ENCODE measurements at regions not wholly inside any gene's neighbourhood (a gene's known extent, or its start where the extent isn't known, plus 50 kb on each side); places are given as distances from the start of the nearest gene placed in this dataset.
"Not testable (repeated sequence)": the region's sequence is repeated elsewhere in the genome, so short reads cannot be mapped to it uniquely, and the experiment has no call there.

DNA sequence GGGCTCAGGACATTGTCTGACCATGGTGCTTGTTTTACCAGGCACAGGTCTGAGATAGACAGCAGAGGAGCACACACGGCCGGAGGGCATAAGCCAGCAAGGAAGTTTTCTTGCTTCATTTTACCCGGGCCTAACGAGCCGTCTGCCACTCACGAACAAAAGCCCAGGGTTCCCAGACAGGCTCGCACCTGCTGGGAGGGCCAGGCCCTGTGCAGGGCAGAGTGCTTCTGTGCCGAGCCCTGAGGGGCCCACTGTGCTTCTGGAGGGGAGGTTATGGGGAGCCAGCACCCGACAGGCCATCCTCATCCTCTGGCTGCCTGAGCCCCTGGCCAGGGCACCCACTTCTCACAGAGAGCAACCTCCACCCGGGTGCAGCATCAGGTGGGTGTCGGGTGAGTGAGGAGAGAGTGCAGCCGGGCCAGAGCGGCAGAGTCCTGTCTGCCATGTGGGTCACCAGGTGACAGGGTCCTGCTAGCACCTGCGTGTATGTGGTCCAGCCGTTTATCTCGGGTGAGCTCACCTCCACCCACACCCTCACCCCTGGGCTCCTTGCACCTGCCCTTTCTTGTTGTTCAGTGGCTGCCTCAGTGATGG is 297.9 kb downstream of the NDUFA10 start:
- no peak for DNase-seq (ENCODE audit: low spot score)

DNA sequence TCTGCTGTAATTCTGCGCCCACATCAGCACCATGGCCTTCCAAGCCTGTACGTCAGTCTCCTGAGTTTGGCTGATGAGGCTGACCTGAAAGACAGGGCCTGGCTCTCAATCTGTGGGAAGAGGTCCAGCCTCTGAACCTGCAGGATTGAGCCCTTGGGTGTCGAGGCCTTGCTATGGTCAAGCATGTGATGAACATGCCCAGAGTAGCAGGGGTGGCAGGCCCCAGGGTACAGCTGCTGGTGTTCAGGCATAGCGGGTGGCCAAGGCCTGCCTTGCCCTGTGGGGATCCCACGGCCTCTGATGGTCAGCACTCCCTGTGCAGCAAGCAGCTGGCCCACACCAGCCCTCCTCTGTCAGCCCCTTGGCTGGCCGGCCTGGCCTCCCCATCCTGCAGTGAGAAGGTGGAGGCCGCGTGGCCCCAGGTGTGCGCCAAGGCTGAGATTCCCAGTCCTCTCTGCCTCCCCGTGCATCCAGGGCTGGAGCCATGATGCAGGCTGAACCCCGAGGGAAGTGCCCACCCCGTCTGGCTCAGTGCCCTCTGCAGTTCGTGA is 298.4 kb downstream of the NDUFA10 start:
- no peak for DNase-seq (ENCODE audit: low spot score)

DNA sequence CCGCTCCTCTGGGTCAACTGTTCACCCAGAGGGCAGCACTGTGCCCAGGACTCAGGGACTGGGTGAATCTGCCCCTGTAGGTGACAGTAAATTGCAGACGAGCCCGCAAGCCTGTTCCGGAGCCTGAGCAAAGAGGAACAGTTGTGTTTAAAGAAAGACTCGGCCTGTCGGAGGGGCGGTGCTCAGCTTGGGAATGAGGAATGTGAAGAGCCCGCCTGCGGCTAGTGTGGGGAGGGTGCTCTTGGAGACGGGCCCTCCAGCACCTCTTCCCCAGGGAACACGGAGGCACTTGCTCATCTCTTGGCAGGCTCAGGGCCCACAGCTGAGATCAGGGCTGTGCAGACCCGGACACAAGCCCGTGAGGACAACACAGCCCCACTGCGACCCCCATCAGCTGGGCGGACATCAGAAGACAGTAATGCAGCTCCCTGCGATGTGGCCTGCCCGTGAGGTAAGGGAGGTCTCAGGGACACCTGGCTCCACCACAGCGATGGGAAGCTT is 299.0 kb downstream of the NDUFA10 start:
- no peak for DNase-seq (ENCODE audit: low spot score)

DNA sequence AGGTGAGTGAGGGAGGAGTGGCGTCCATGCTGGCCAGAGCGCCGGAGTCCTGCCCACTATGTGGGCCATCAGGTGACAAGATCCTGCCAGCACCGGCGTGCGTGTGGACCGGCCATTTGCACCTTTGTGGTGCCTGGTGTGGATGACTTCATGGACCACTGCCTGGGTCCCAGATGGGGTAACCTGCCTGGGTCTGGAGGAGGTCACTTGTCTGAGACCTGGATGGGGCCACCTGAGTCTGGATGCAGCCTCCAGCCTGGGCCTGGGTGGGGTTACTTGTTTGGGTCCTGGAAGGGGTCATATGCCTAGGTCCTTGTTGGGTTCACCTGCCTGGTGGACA is 299.6 kb downstream of the NDUFA10 start:
- no peak for DNase-seq (ENCODE audit: low spot score)

DNA sequence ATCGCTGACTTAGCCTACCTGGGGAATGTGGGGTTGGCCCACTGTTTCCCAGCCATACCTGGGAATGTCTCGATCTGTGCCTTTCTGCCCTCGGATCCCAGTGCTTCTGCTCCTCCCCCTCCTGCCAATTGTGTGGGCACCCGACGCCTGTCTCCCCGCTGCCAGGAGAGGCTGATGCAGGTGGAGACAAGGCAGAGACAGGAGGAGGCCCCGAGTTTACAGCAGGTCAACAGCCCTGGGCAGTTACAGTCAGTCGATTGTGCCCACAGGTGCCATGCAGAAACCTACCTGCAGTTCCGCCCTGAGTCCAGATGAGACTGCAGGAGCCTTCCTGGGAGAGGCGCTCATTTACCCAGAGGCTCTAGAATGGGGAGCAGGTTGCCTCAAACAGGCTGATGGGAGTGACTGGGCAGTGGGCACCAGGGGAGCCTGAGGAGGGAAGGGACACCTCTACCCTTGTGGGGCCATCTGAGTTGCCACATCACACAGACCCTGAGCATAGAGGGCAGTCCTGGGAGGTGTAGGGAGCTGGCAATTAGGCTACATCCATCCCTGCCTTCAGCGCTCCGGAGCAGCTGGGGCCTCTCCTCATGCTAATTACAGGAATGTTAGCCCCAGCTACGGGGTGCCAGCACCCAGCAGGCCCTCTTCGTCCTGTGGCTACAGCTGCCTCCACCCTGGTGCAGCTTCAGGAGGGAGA is 300.1 kb downstream of the NDUFA10 start:
- DNase-seq (ENCODE audit: low spot score): no peak

DNA sequence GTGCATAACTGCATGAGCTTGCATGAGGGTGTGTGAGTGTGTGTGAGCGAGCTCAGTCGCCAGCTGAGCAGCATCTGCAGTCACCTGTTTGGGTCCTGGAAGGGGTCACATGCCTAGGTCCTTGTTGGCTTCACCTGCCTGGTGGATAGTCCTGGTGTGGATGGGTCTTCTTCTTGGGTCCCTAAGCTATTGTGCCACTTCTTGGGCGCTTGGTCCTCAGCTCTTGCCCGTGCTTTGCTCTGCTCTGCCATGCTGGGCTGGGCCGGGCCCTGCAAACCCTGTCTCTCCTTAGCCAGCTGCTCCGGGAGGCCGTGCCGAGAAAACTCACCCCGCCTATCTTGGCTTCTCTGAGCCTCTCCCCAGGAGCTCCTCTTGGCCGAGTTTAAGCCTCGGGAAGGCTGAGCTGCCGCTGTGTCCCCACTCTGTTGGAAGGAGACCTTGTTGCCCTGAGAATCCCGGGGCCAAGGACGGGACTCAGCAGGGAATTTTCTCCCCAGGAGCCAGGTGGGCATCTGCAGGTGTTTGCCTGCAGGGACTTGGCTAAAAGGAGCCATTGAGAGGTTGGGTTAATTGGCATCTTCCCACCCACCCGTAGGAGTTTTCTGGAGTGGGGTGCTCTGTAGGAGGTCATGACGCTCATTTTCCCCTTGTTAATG is 300.8 kb downstream of the NDUFA10 start:
- no peak for DNase-seq (ENCODE audit: low spot score)

DNA sequence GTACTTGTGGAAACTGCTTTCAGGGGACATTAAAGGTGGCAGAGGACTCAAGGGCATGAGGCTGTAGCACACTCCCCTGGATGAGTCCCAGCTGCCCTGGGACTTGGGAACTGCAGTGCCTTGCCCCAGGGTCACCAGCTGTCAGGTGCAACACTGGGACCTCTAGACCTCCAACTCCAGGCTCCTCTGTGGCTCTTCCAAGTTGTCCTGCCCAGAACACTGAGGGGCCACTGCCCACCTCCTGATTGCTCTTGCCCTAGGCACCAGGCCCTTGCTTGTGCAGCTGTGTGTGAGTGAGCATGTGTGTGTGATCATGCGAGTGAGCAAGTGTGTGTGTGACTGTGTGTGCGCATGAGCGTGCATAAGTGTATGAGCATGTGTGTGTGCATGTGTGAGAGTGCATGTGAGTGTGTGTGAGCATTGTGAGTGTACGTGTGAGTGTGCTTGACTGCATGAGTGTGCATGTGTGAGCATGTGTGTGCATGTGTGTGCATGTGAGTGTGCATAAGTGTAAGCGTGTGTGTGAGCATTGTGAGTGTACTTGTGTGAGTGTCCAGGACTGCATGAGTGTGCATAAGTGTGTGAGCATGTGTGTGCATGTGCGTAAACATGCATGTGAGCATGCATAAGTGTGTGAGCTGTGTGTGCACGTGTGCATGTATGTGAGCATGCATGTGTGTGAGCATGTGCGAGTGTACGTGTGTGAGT is 301.5 kb downstream of the NDUFA10 start:
- DNase-seq (ENCODE audit: low spot score): no peak

DNA sequence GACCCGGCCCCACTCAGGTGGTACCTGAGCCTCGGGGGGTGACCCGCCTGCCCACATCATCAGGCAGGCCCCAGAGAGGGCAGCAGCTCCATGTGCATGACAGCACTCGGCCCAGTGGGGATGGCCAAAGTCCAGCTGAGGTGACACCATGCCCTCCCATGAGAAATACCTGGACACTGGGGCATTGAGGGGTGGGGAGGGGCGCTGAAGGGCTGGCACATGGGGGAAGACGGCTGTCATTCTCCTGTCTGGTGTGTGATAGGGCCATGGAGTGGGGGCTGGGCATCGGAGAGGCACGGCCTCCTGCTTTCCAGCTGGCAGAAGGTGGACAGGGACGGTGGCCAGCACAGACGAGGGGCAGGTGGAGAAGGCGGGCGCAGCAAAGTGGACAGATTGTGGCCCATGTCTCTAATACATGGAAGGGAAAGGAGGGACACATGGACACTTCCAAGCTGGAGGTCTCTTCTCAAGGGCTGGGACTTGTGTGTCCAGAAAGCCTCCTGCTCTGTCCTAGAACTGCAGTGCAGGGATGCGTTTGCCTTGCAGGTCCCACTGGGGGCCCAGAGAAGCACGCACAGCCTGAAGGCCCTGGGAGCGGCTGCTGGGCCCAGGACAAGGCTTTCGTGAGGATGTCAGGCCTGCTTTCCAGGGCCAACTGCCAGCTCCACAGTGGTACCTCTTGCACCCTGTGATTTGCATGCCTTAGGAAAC is 302.2 kb downstream of the NDUFA10 start:
- no peak for DNase-seq (ENCODE audit: low spot score)

DNA sequence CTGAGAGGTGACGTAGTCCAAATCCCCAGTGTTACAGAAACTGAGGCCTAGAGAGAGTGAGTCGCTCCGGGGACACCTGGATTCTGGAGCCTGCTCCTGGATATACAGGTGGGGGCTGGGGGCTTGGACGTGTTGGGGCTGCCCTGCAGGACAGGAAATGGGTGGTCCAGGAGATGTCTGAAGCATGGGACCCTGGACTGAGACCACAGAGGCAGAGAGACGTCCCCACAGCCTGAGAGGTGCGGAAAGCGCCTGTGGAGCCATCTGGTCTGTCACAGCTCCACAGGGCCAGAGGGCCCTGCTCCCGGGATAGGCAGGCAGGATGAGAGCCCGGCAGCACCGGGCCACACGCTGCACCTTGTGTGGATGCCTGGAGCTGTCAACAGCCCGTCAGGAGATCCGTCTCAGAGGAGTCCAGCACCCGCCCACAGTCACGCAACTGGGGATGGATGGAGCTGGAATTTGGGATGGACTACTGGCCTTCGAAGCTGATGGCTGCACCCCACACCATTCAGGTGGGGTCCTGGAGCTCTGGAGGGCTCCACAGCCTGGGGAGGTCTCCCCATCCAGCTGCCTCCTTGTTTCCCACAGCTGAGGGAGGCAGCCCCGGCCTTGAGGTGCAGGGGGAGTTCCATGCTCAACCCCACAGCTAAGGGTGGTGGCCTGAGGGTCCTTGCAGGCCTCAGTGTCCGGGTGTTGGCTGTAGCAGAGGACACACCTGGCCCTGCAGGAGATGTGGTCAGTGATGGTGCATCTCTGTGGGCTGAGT is 303.0 kb downstream of the NDUFA10 start:
- DNase-seq (ENCODE audit: low spot score): no peak

DNA sequence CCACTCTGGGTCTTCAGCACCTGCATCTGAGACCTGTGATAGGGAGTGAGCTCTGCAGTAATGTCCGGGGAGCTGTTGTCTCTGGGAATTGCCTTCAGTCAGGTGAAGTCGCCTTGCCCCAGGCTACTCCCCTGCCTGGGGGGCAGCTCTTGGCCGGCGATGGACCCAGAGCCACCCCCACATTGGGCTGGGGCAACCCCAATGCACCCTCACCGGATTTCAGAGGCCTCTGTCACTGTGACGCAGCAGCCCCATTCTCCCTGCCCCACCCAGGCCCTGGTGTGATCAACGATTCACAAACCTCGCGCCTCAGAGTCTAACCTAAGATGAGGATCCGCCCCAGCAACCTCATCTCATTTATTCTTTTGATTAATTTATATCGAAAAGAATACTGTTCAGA is 303.6 kb downstream of the NDUFA10 start:
- no peak for DNase-seq (ENCODE audit: low spot score)

DNA sequence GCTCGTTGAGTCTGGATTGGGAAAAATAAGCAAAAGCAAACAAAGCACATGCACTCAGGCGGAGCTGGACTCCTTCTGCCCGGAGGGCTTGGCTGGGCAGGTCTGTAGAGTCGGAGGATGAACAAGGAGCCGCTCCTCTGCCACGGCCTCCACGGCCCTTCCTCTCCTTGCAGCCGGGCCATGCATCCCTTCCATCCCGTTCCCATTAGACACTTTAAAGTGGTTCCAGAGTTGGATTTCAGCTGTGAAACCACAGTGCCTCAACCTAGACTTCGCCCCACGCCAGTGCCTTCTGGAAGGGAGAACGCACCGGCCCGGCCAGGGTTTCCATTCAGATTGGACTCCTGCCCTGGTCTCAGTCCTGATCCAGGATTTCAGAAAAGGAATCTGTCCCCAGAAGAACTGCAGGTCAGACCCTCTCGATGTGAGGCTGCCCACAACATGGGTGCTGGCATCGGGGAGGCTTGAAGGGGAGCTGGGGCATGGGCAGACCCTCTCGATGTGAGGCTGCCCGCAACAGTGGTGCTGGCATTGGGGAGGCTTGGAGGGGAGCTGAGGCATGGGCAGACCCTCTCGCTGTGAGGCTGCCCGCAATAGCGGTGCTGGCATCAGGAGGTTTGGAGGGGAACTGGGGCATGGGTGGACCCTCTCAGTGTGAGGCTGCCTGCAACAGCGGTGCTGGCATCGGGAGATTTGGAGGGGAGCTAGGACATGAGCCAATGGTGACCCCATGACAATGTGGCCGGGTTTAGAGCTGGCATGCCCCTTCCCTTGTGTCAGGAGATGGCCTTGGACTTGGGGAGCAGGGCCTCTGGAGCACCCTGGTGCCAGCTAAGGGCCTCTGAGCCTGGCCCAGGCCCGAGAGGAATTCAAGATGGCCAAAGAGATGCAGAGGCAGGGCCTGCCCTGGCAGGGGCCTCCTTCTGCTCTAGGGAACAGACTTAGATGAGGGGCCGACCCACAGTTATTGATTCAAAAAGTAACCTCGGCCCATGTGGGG is 304.5 kb downstream of the NDUFA10 start:
- no peak for DNase-seq (ENCODE audit: low spot score)

DNA sequence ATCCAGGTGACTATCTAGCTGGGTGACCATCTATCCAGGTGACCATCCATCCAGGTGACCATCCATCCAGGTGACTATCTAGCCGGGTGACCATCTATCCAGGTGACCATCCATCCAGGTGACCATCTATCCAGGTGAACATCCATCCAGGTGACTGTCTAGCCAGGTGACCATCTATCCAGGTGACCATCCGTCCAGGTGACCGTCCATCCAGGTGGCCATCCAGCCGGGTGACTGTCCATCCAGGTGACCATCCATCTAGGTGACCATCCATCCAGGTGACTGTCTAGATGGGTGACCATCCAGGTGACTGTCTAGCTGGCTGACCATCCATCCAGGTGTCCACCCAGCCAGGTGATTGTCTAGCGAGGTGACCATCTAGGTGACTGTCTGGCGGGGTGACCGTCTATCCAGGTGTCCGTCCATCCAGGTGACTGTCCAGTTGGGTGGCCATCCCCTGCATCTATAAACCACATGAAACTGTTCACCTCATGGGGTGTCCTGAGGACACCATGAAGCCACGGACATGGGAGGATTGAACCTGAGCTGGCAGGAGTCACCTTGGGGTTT is 305.3 kb downstream of the NDUFA10 start:
- DNase-seq (ENCODE audit: low spot score): no peak

DNA sequence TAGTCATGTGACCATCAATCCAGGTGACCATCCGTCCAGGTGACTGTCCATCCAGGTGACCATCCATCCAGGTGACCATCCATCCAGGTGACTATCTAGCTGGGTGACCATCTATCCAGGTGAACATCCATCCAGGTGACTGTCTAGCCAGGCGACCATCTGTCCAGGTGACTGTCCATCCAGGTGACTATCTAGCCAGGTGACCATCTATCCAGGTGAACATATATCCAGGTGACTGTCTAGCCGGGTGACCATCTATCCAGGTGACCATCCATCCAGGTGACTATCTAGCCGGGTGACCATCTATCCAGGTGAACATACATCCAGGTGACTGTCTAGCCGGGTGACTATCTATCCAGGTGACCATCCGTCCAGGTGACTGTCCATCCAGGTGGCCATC is 306.2 kb downstream of the NDUFA10 start:
- DNase-seq (ENCODE audit: low spot score): not testable (repeated sequence)

DNA sequence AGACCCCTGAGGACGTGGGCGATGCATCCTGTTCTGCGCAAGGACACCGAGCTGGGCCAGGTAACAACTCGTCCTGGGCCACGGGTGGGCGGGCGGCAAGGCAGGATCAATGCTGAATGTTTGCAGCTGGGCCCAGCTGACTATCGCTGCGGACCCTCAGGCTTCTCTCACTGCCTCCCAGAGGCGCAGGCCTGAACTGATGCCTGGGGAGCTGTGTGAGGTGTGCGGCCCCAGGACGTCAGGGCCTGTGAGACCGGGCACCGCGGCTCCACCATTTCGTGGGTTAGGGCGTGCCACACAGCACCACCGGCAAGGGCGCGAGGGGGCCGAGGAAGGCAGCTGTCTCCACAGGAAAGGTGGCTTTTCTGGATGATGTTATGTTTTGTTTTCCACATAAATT is 307.4 kb downstream of the NDUFA10 start:
- DNase-seq (ENCODE audit: low spot score): no peak

DNA sequence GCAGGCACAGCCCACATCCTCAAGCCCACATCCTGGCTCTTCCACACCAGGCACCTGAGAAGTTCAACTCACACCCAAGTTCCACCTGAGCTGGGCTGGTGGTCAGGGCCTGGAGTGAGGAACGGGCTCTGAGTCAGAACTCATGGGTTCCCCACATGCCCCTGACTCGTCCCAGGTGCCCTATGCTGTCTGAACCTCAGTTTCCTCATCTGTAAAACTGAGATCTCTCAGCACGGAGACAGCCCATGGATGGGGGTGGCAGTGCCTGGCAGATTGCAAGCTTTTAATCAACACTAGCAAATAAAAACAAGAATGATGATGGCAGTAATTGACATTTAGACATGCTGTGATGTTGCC is 307.8 kb downstream of the NDUFA10 start:
- no peak for DNase-seq (ENCODE audit: low spot score)

DNA sequence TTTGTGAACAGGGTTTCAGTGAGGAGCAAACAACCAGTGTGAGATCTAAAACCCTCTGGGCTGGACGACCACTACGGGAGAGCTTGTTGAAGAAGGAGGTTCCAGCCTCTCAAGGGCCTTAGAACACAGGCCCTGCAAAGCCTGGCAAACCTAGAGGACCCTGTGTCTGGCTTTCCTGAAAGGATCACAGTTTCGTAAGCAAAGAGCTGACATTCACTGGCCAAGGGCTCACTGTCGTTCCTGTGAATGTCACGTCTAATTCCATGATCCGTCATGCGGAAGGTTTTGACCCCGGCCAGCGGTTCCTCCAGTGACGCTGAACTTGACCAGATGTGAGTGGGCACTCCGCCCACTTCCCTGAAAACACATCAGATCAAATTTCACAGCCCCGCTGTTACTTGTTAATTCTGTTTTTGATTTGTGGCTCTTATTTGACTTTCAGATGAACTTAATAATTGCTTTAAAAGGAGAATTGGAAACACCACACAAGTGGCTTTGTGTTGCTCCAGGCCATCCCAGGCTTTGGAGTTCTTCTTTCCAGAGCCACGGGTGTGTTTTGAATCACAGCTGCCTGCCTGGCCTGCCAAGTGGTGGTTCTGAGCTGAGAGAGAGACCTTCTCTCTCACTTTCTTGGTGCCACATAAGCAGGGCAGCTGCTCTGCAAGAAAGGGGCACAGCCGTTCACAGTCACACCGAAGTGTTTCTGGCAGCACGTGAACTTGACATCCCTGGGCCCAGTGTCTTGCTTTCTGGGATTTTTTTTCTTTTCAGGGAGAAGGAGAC is 308.4 kb downstream of the NDUFA10 start:
- DNase-seq (ENCODE audit: low spot score): no peak

DNA sequence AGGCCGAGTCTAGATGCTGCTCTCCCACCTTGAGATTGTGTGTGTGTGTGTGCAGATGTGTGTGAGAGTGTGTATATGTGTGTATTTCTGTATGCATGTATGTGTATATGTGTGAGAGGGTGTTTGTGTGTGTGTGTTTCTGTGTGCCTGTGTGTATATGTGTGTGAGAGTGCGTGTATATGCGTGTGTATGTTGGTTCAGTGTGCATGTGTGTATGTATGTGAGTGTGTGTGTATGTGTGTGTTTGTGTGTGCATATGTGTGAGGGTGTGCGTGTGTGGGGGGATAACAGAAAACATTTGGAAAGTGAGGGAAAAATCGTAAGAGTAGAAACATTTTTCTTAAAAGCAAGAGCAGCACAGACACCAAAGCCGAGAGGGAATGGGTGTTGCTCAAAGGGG is 309.1 kb downstream of the NDUFA10 start:
- DNase-seq (ENCODE audit: low spot score): no peak

DNA sequence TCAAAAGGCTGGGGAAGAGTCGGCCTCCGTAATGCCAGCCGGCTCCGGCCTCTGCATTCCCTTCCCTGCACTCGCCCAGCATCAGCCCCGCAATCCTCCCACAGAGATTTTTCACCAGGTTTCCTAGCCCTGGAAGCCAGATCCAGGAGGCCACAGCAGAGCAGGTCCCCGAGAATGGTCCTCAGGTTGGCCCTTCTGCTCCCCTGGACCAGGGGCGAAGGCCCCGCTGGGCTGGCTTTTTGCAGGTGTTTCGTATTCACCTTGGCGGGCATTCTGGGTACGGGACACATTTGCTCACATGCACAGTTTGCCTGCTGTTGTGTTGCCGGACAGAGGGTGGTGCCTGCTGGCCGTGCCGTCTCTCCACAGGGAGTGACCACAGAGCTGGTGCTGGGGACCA is 309.5 kb downstream of the NDUFA10 start:
- no peak for DNase-seq (ENCODE audit: low spot score)

DNA sequence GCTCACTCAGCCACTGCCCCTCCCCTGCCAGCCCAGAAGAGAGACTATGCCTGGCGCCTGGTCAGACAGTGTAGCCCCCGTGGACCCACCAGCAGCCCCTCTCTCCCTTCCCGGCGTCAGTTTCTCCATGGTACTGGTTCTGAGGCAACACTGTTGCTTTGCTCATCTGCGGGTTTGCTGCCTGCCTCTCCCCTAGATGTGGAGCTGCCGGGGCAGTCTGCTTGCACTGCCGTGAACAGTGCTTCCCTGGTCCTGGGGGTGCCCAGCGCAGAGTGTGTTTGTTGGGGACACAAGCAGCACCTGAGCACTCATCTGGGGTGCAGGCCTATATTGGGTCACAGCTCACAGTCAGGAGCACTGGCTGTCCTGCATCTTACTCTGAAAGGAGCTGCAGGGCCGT is 309.9 kb downstream of the NDUFA10 start:
- no peak for DNase-seq (ENCODE audit: low spot score)

Measured in SW480 (cell line).